Fibroblast of lung (primary cell): ENCODE measurements at regions not wholly inside any gene's neighbourhood (a gene's known extent, or its start where the extent isn't known, plus 50 kb on each side); places are given as distances from the start of the nearest gene placed in this dataset.

Experiments
- EZH2 ChIP-seq: IDR thresholded peaks from 2 replicates; pipeline ENCODE4 v1.5.1; 2012; ENCODE audit warnings: low read length, control low read depth, mild to moderate bottlenecking; ENCODE audit errors: missing control alignments
- TF ChIP-seq, protein P1 (sequence below), 2 donors: IDR thresholded peaks in 1 of 2; conservative IDR thresholded peaks in 1 of 2; 1 replicate in 1 of 2; 2 replicates in 1 of 2; pipeline ENCODE4 v1.5.1; 2011 to 2012; ENCODE audit warnings: low read length in 2 of 2, control low read depth in 1 of 2, inconsistent platforms in 1 of 2, low read depth in 1 of 2, mild to moderate bottlenecking in 1 of 2

DNA sequence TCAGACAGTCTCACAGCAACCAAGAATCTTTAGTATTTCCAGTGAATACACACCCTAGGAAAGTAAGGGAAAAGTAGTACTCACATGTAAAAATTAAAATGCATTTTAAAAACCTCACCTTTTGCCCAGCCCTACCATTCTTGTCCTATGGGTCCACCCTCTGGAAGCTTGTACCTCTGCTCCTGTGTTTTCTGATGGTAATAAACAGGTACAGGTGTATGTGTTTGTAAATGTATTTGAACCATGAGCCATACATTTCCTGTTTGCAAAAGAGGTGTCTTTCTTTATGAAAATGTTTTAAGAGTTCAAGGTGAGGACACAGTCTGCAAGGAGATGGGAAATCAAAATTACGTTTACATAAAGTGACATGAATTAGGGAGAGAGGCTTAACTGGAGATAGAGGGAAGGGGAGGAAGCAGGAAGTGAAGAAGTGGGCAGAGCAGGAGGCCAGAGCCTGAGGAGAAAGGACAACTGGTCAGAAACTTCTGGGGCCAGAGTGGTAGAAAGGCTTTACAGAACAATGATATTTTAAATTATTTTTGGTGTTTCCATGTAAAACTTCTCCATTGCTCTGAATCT, 52.0 kb upstream of the IVNS1ABP start:
- no peak for TF ChIP-seq EZH2
- TF ChIP-seq, protein P1, sequence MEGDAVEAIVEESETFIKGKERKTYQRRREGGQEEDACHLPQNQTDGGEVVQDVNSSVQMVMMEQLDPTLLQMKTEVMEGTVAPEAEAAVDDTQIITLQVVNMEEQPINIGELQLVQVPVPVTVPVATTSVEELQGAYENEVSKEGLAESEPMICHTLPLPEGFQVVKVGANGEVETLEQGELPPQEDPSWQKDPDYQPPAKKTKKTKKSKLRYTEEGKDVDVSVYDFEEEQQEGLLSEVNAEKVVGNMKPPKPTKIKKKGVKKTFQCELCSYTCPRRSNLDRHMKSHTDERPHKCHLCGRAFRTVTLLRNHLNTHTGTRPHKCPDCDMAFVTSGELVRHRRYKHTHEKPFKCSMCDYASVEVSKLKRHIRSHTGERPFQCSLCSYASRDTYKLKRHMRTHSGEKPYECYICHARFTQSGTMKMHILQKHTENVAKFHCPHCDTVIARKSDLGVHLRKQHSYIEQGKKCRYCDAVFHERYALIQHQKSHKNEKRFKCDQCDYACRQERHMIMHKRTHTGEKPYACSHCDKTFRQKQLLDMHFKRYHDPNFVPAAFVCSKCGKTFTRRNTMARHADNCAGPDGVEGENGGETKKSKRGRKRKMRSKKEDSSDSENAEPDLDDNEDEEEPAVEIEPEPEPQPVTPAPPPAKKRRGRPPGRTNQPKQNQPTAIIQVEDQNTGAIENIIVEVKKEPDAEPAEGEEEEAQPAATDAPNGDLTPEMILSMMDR (conservative IDR thresholded peaks at IDR 0.05 in 1 of 2, IDR thresholded peaks at IDR 0.05 in 1 of 2; ENCODE audit: low read depth in 1 of 2, low read length in 2 of 2): no peak
